ENCODE measurements at regions not wholly inside any gene's neighbourhood (a gene's known extent, or its start where the extent isn't known, plus 50 kb on each side); places are given as distances from the start of the nearest gene placed in this dataset.

DNA sequence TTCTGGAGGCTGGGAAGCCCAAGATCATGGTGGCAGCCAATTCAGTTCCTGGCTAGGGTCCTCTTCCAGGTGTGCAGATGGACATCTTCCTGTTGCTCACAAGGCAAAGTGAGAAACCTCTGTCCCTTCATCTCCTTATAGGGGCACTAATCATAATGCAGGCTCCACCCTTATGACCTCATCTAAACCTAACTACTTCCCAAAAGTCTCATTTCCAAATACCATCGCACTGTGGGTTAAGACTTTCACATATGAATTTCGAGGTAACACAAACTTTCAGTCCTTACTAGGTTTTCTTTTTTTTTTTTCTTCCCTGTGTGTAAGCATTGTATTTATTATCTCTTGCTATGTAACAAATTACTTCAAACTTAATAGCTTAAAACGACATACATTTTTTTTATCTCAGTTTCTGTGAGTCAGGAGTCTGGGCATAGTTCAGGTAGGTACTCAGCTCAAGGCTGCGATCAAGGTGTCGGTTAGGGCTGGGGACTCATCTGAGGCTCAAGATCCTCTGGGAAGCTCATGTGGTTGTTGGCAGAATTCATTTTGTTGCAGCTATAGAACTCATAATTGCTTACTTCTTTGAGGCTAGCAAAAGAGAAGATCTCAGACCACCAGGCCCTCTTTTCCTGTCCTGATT, 204.7 kb upstream of the STK26 start:
- Histone ChIP-seq H3K9me2 (replicated peaks; ENCODE audit: low read depth, low read length) (no peaks in the 10 kb centered on the region), H4K20me1 (ENCODE audit: insufficient read depth, low read length, poor library complexity, severe bottlenecking) (no peaks in the 10 kb centered on the region), H3K79me2 (ENCODE audit: insufficient read depth, low read length) (peaks cover 23% of the 10 kb centered on the region; the same call in 1 of the 2 replicates), H3F3A (ENCODE audit: low read depth) (no peaks in the 10 kb centered on the region), H2AFZ (ENCODE audit: low read length) (no peak overlapping the region), H3K27me3 (ENCODE audit: insufficient read depth, low read length, poor library complexity, severe bottlenecking) (no peaks in the 10 kb centered on the region), H3K4me2 (ENCODE audit: low read depth, low read length, poor library complexity, severe bottlenecking) (no peak overlapping the region), H3K9ac (ENCODE audit: low read depth, low read length, poor library complexity, severe bottlenecking) (no peak overlapping the region), H3K4me3 (ENCODE audit: low read length, poor library complexity, severe bottlenecking) (no peak overlapping the region), H3K36me3 (ENCODE audit: insufficient read depth, low read length) (peaks cover 13% of the 10 kb centered on the region; the same call in 1 of the 2 replicates), H3K4me1 (ENCODE audit: insufficient read depth, low read length, poor library complexity, severe bottlenecking) (no peaks in the 10 kb centered on the region), H3K9me3 (ENCODE audit: insufficient read depth, low read depth, low read length) (no peaks in the 10 kb centered on the region)
- no peak for TF ChIP-seq EZH2phosphoT487 (IDR thresholded peaks at IDR 0.05; ENCODE audit: borderline replicate concordance)
- TF ChIP-seq, protein P1, sequence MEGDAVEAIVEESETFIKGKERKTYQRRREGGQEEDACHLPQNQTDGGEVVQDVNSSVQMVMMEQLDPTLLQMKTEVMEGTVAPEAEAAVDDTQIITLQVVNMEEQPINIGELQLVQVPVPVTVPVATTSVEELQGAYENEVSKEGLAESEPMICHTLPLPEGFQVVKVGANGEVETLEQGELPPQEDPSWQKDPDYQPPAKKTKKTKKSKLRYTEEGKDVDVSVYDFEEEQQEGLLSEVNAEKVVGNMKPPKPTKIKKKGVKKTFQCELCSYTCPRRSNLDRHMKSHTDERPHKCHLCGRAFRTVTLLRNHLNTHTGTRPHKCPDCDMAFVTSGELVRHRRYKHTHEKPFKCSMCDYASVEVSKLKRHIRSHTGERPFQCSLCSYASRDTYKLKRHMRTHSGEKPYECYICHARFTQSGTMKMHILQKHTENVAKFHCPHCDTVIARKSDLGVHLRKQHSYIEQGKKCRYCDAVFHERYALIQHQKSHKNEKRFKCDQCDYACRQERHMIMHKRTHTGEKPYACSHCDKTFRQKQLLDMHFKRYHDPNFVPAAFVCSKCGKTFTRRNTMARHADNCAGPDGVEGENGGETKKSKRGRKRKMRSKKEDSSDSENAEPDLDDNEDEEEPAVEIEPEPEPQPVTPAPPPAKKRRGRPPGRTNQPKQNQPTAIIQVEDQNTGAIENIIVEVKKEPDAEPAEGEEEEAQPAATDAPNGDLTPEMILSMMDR (conservative IDR thresholded peaks at IDR 0.05; ENCODE audit: low read length), result no peak

DNA sequence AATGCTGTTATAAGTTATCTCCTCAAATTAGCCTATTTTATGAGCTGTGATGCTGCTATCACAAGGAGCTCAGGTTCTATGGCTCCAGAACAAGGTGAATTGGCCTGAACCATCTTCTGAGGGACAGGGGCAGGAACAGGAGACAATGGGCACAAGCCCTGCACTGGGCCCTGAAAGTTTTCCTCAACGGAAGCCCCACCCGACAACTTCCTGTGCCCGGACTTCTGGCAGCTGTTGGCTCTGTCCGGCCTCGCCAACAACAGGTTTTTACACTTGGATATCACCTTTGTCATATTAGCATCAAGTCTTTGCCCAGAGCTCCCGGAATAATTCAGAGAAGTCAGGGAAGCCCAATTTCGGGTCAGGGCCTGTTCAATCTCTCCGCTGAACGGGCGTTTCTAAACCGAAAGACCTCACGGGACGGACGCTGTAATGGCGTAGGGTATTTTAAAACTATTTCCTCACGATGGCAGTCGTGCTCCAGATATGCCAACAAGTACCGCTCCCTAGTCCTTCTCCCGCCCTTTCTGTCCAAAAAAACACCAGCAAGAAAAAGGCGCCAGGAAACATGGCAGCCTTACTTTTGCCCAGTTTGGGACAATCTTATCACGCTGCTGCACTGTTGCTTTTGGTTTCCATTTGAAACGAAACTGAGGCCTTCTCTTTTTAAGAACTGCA, 201.0 kb upstream of the STK26 start:
- Histone ChIP-seq H3K27me3 (ENCODE audit: insufficient read depth, low read length, poor library complexity, severe bottlenecking) (no peaks in the 10 kb centered on the region), H3K4me3 (ENCODE audit: low read length, poor library complexity, severe bottlenecking) (no peak overlapping the region), H3K79me2 (ENCODE audit: insufficient read depth, low read length) (peaks cover 58% of the 10 kb centered on the region), H3K9ac (ENCODE audit: low read depth, low read length, poor library complexity, severe bottlenecking) (no peak overlapping the region), H3K4me2 (ENCODE audit: low read depth, low read length, poor library complexity, severe bottlenecking) (peak overlapping the region; percentile 24), H3F3A (ENCODE audit: low read depth) (no peaks in the 10 kb centered on the region), H3K9me3 (ENCODE audit: insufficient read depth, low read depth, low read length) (no peaks in the 10 kb centered on the region), H4K20me1 (ENCODE audit: insufficient read depth, low read length, poor library complexity, severe bottlenecking) (peaks cover 26% of the 10 kb centered on the region), H3K4me1 (ENCODE audit: insufficient read depth, low read length, poor library complexity, severe bottlenecking) (peaks cover 16% of the 10 kb centered on the region), H3K36me3 (ENCODE audit: insufficient read depth, low read length) (peaks cover 13% of the 10 kb centered on the region; the same call in 1 of the 2 replicates), H3K9me2 (replicated peaks; ENCODE audit: low read depth, low read length) (no peaks in the 10 kb centered on the region), H2AFZ (ENCODE audit: low read length) (no peak overlapping the region)
- TF ChIP-seq, protein P1 (conservative IDR thresholded peaks at IDR 0.05; ENCODE audit: low read length), result no peak
- TF ChIP-seq EZH2phosphoT487 (IDR thresholded peaks at IDR 0.05; ENCODE audit: borderline replicate concordance), result no peak

DNA sequence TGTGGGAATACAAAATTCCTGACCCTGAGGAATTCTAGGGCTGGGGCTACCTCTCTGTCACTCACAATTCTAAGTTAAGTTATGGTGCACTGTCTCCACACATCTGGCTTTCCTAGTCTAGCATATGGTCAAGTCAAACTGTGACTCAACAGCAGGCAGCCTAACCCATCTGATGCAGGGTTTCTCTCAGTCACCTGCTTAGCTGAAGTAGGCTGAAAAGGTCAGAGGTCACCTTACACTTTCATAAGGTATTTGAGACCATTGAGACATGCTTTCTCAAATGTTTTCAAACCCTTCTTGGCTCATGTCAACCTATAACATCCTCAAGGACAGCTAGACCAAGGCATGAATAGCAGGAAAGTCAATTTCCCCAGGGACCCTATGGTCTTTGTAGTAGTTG, 196.5 kb upstream of the STK26 start:
- H3K9me2 ChIP-seq (replicated peaks; ENCODE audit: low read depth, low read length), result no peaks in the 10 kb centered on the region
- peak overlapping the region; percentile 86 for H3K4me2 ChIP-seq (ENCODE audit: low read depth, low read length, poor library complexity, severe bottlenecking)
- peaks cover 28% of the 10 kb centered on the region for H3K4me1 ChIP-seq (ENCODE audit: insufficient read depth, low read length, poor library complexity, severe bottlenecking)
- H2AFZ ChIP-seq (ENCODE audit: low read length), result no peak overlapping the region
- peak overlapping the region; percentile 99 for H3K9ac ChIP-seq (ENCODE audit: low read depth, low read length, poor library complexity, severe bottlenecking)
- H3F3A ChIP-seq (ENCODE audit: low read depth), result no peaks in the 10 kb centered on the region
- H3K4me3 ChIP-seq (ENCODE audit: low read length, poor library complexity, severe bottlenecking), result peak overlapping the region; percentile 99
- peaks cover 4% of the 10 kb centered on the region for H3K27me3 ChIP-seq (ENCODE audit: insufficient read depth, low read length, poor library complexity, severe bottlenecking)
- H3K9me3 ChIP-seq (ENCODE audit: insufficient read depth, low read depth, low read length), result no peaks in the 10 kb centered on the region
- peaks cover 88% of the 10 kb centered on the region for H3K79me2 ChIP-seq (ENCODE audit: insufficient read depth, low read length)
- TF ChIP-seq EZH2phosphoT487 (IDR thresholded peaks at IDR 0.05; ENCODE audit: borderline replicate concordance), result no peak
- TF ChIP-seq, protein P1 (conservative IDR thresholded peaks at IDR 0.05; ENCODE audit: low read length), result no peak
- no peaks in the 10 kb centered on the region for H3K36me3 ChIP-seq (ENCODE audit: insufficient read depth, low read length)
- H4K20me1 ChIP-seq (ENCODE audit: insufficient read depth, low read length, poor library complexity, severe bottlenecking), result peaks cover 36% of the 10 kb centered on the region

Data from Loucy (cell line).